NAMALWA (cell line): ENCODE measurements at regions not wholly inside any gene's neighbourhood (a gene's known extent, or its start where the extent isn't known, plus 50 kb on each side); places are given as distances from the start of the nearest gene placed in this dataset.
A peak's percentile ranks its signal among the peaks of the same experiment; 100 is the strongest.

ENCODE experiments used
- DNase-seq: peaks from one replicate; pipeline ENCODE4 v3.0.0-alpha.2; 2015; ENCODE audit warnings: low spot score

GRCh38 chr4:23401572-23401971 lies 488.3 kb downstream of the PPARGC1A start:
- DNase-seq = no peak

DNA sequence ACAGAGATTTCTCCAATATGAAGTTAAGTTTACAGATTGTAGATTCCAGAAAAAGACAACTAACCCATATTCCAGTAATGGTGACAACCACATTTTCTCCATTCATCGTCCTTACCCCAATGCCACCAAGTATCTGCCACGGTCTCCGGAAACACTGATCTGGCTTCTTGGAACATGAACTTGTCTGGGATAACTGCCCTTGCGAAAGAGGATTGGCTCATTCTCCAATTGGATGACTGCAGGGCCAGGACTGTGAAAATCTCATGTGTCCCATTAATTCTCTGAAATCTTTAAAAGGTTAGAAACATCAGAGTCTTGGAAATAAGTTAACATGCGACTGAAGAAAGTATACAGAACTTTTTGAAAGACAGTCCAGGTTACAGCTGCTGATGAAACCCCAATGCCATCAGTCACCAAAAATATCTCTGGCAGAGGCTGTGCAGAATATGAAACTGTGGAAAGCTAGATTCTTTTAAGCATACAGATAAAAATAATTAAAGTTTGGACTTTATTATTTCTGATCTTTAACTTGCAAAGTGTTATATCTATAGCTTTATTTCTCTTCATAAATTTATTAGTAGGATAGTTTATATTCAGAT lies 496.9 kb downstream of the PPARGC1A start:
- no peak for DNase-seq

- no peak for DNase-seq
Measured at GRCh38 chr4:23390246-23390645, 499.6 kb downstream of the PPARGC1A start.

- no peak for DNase-seq
Measured at GRCh38 chr4:23388699-23389395, 501.0 kb downstream of the PPARGC1A start.

DNA sequence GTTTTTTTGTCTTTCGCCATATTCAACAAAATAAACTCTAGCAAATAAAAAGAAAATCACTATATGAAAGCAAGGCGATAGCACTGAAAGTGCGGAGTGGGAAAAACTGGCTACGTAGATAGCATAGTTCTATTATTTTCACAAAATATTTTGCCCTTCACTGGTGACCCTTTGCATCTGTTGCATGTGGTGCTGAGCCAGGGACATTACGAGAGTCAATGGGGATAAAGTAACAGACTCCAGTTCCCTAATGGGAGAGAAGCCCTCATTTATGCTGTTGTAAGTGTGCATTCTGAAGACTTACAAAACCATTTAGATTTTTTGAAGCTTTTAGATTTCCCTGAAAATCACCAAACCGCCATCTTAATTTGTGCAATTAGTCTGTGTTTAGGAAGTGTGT lies 501.6 kb downstream of the PPARGC1A start:
- DNase-seq = no peak

- no peak for DNase-seq
Measured at GRCh38 chr4:23384741-23385140, 505.1 kb downstream of the PPARGC1A start.

DNA sequence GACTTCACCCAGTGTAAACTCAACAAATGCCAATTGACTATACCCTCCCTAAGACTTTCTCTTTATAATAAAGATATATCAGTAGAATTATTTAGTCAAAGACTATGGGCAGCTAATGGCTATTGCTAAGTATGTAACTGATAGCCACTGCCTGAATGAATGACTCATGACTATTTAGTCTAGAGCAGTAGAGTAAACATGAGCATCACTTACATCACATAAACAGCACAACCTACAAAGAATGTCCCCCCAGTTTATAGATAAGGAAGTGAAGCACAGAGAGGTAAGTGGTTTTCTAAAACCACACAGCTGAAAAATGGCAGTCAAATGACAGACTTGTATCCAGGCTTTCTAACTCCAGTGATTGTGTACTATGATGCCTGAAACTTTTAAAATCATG lies 507.0 kb downstream of the PPARGC1A start:
- no peak for DNase-seq

GRCh38 chr4:23374259-23374658 lies 515.6 kb downstream of the PPARGC1A start:
- DNase-seq = no peak

- no peak for DNase-seq
Measured at GRCh38 chr4:23373261-23373660, 516.6 kb downstream of the PPARGC1A start.

DNA sequence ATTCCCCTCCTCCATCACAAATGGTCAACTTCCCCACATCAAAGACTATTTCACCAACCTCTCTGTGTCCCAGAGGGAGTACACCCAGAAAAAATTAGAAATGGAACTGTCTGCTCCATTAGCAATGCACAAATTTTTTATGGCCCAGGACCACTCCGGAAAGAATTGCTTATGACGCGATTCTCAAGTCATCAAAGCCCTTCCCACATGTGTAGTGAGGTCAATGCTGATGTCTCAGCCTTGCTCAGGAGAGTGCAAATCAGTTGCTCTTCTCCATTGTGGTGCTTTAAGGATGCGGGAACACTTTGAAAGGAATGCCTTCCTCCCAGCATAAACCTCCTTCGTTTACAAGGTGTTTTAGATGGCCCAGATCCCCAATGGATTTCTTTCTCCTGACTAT lies 518.3 kb downstream of the PPARGC1A start:
- no peak for DNase-seq

DNA sequence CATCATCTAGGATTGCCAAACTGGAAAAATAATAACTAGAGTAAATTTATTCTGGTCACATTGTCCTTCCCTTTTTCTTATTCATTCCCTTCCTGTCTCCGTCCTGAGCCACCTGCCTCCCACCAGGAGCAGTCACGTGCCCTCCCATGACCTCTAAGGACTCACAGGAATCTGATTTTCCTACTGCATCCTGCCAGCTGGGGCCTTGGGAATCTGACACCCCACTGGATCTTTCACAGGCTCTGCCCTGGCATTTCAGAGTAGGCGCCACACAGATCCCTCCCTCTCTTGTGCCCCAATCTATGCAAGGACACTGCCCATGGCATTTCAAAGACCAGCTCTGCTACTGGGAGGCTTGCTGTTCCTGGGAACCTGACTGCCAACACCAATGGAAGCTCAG lies 520.5 kb downstream of the PPARGC1A start:
- DNase-seq = no peak

- DNase-seq = peak; percentile 3
Measured at GRCh38 chr4:23368081-23368697, 521.7 kb downstream of the PPARGC1A start.

DNA sequence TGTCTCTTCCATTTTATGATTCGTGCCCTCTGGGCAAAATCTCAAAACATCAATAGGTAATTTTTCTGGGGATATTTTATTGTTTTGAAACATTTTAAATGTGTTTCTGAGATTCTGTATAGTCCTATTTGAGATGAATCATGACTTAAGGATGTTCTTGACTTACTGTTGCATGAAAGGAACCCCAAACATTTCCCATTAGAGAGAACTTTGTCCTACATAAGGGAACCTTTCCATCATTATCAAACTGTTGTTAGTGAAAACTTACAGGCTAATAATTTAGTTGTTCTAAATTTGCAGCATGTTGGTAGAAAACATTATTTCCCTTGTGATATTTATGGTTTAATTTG lies 523.3 kb downstream of the PPARGC1A start:
- no peak for DNase-seq

DNA sequence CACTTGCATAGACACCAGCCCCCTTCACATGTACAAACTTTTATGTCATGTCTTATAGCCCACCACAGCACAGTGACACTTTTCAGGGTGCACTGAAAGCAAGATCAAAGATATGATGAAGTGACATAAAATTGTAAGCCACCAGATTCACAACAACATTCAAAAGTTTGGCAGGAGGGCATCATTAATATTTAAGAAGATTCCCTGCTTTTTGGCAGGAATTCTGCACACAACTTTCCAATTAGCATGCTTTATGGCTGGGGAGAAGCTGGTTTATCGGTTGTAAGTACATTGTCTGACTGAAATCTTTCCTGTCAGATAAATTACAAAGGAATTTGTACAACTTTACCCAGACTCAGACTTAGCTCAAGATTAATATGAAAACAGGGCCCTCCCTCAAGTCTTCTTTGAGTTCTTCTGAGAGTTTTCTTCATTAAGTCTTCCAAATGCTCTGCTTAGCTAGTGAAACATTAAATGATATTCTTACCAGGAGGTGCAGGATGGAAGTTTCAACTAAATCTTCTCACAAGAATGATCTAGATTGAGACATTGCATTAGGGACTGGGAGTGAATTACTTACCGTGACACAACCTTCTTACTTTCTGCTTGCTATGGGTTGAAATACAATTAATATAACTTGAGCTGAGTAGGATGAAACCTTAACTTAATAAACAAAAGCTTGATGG lies 523.8 kb downstream of the PPARGC1A start:
- DNase-seq = no peak

DNA sequence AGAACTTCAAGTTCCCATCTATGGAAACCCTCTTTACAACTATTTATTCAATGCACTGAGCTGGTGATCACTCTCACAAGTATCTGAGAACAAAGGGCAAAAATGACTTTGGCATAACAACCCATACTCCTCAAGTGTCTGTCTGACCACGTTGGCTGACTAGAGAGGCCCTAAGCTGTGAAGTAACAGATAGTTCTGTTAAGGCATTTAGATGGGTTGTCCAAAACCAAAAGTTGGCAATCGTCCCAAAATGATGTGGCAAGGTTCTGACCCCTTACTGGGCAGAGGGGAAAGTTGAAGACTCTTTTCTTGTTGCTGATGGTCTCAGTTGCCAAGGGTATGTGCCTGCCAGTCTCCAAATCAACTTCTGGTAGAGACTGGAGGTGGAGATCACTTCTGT lies 524.8 kb downstream of the PPARGC1A start:
- DNase-seq = no peak

DNA sequence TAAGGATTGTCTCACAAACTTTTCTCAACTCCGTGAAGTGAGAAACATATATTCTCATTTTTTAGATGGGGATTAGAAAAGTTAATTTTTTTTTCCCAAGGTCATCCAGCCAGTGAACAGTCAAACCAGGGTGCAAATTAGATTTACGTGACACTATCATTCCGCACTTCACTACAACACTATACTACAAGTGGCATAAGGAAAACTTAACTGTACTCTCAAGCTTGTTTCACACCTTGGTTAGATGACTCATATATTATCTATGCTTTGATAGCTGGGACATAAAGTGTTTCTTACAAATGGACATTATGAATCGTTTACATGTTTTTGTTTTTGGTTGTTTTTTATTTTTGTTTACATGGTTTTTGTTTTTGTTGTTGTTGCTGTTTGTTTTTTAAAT lies 525.7 kb downstream of the PPARGC1A start:
- DNase-seq = no peak

DNA sequence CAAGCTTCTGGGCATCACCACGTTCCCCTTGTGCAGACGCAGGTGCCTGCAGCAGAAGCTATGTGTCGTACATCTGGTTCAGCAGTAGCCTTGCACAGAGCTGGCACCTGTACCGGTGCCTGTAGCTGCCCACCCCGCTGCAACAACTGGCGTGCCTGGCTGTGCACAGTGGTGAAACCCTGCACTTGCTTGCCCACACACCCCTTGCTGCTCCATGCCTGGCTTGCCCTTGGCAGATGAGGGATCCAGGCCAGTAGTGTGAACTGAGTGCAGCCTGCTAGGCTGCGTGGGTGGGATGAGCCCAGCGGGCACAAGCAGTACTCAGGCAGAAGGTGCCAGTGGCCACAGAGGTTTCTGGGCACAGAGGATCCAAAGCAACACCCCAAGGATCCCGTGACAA lies 528.4 kb downstream of the PPARGC1A start:
- no peak for DNase-seq

GRCh38 chr4:23360718-23361117 lies 529.1 kb downstream of the PPARGC1A start:
- no peak for DNase-seq

DNA sequence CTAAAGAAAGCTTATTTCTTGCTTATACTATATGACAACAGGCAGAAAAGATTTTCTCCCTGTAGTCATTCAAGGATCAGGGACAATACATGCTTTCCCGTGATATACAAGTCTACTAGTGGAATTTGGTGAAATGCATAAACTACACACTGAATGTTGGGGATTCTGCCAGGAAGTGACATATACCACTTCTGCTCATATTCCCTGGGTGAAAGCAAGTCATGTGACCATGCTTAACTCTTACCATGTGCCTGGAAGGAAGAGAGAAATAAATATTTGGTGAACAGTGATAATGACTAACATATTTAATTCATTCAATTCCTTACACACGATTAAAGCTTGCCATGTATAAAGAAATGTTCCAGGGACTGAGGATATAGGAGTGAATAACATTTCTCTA lies 534.6 kb downstream of the PPARGC1A start:
- DNase-seq = no peak

- DNase-seq = no peak
Measured at GRCh38 chr4:23353200-23353599, 536.6 kb downstream of the PPARGC1A start.

DNA sequence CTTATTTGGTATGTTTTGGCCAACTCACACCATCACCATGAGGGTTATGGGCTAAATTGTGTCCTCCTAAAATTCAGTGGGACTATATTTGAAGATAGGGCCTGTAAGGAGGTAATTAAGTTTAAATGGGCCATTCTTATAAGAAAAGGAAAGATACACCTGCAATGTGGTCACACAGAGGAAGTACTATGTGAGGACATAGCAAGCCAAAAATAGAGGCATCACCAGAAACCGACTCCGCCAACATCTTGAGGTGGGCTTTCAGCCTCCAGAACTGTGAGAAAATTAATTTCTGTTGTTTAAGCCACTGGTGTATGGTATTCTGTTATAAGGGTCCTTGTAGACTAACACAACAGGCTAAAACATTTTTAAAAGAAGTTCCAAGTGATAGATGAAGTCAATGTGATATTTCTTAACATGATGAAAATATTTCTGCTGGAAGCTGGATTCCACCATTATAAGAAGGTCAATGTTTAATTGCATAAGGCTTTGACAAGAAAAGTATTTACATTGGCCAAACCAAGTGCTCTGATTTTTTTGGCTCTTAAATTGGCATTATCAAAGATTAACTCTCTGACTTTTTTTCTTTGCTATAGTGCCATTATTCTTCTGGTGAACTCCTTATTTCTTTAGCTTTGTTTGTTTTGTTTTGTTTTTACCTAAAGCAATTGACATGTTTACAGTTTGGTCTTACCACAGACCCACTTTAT lies 540.9 kb downstream of the PPARGC1A start:
- no peak for DNase-seq

GRCh38 chr4:23337292-23337691 lies 552.6 kb downstream of the PPARGC1A start:
- DNase-seq = peak; percentile 5
